HG03460 (cell line): ENCODE measurements at regions not wholly inside any gene's neighbourhood (a gene's known extent, or its start where the extent isn't known, plus 50 kb on each side); places are given as distances from the start of the nearest gene placed in this dataset.

ENCODE experiments used
- ATAC-seq: cut with Tn5 transposase; IDR thresholded peaks from one replicate; pipeline ENCODE4 v1.9.1; 2021; ENCODE audit not compliant: unreplicated experiment

GRCh38 chr12:92470608-92471021 is 232.2 kb upstream of the PLEKHG7 start:
- peak; percentile 20 for ATAC-seq

- ATAC-seq = no peak
Measured at GRCh38 chr12:92469837-92470236, 233.0 kb upstream of the PLEKHG7 start.

GRCh38 chr12:92468358-92469020 is 234.3 kb upstream of the PLEKHG7 start:
- no peak for ATAC-seq

- no peak for ATAC-seq
Measured at GRCh38 chr12:92467886-92468285, 234.9 kb upstream of the PLEKHG7 start.

GRCh38 chr12:92466391-92467305 is 236.1 kb upstream of the PLEKHG7 start:
- ATAC-seq = peak; percentile 39

- ATAC-seq = no peak
Measured at GRCh38 chr12:92465786-92466295, 236.9 kb upstream of the PLEKHG7 start.

- no peak for ATAC-seq
Measured at GRCh38 chr12:92464911-92465310, 237.9 kb upstream of the PLEKHG7 start.

- ATAC-seq = no peak
Measured at GRCh38 chr12:92463171-92463570, 239.6 kb upstream of the PLEKHG7 start.

- no peak for ATAC-seq
Measured at GRCh38 chr12:92462527-92462926, 240.3 kb upstream of the PLEKHG7 start.

GRCh38 chr12:92462049-92462448 is 240.7 kb upstream of the PLEKHG7 start:
- ATAC-seq = peak; percentile 62

- ATAC-seq = no peak
Measured at GRCh38 chr12:92459850-92460249, 242.9 kb upstream of the PLEKHG7 start.

GRCh38 chr12:92458996-92459395 is 243.8 kb upstream of the PLEKHG7 start:
- ATAC-seq = no peak

- ATAC-seq = no peak
Measured at GRCh38 chr12:92457458-92458180, 245.2 kb upstream of the PLEKHG7 start.

GRCh38 chr12:92452763-92453162 is 250.0 kb upstream of the PLEKHG7 start:
- no peak for ATAC-seq

- no peak for ATAC-seq
Measured at GRCh38 chr12:92446083-92446460, 256.7 kb upstream of the PLEKHG7 start.

GRCh38 chr12:92445253-92446082 is 257.3 kb upstream of the PLEKHG7 start:
- peak; percentile 83 for ATAC-seq

GRCh38 chr12:92444763-92445162 is 258.0 kb upstream of the PLEKHG7 start:
- ATAC-seq = peak; percentile 30

GRCh38 chr12:92442782-92443181 is 260.0 kb upstream of the PLEKHG7 start:
- ATAC-seq = no peak

- no peak for ATAC-seq
Measured at GRCh38 chr12:92440072-92440471, 262.7 kb upstream of the PLEKHG7 start.

GRCh38 chr12:92439420-92439805 is 263.4 kb upstream of the PLEKHG7 start:
- no peak for ATAC-seq
